ENCODE measurements at regions not wholly inside any gene's neighbourhood (a gene's known extent, or its start where the extent isn't known, plus 50 kb on each side); places are given as distances from the start of the nearest gene placed in this dataset.

- H3K9me3 ChIP-seq (ENCODE audit: control insufficient read depth, low read length), result no peaks in the 10 kb centered on the region
- H3K4me3 ChIP-seq (ENCODE audit: low read length), result no peak overlapping the region
- H3K27ac ChIP-seq (ENCODE audit: low read length), result no peak overlapping the region
- H3K4me1 ChIP-seq (ENCODE audit: control insufficient read depth, insufficient read depth, low read length), result no peaks in the 10 kb centered on the region
- H3K27me3 ChIP-seq (ENCODE audit: control insufficient read depth, insufficient read depth), result no peaks in the 10 kb centered on the region
- intact Hi-C loops (cut with DNase I), result no loop called here
- DNase-seq (no peak), ATAC-seq (no peak)
- WGBS, result 24% methylated on average over 1 of the region's 1 CpG
These were observed 1403.5 kb upstream of the PABPC4L start for GRCh38 chr4:135605076-135605475.

GRCh38 chr4:135604531-135604930 lies 1402.9 kb upstream of the PABPC4L start:
- 81% methylated on average over 1 of the region's 1 CpG for WGBS
- Histone ChIP-seq H3K27ac (ENCODE audit: low read length) (no peak overlapping the region), H3K27me3 (ENCODE audit: control insufficient read depth, insufficient read depth) (no peaks in the 10 kb centered on the region), H3K4me3 (ENCODE audit: low read length) (no peak overlapping the region), H3K4me1 (ENCODE audit: control insufficient read depth, insufficient read depth, low read length) (no peaks in the 10 kb centered on the region), H3K9me3 (ENCODE audit: control insufficient read depth, low read length) (no peaks in the 10 kb centered on the region)
- intact Hi-C loops (cut with DNase I), result no loop called here
- DNase-seq, result no peak
- no peak for ATAC-seq

DNA sequence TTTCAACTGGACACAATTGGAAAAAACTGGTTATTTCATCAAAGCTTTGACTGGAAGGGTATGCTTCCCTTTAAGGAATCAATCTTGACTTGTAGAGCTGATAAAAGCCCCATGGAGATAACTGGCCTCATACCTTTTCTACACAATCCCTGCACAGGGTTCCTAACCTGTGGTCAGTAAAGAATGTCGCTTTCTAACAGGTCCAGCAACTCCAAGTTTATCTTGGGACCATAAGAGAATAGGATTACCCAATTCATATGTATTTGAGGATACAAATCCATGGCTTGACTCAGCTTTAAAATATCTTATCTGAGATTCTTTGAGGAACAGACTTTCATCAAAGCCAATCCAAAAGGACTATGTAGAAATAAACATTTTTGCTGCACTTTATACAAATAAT lies 1399.8 kb upstream of the PABPC4L start:
- H3K4me1 ChIP-seq (ENCODE audit: control insufficient read depth, insufficient read depth, low read length), result no peaks in the 10 kb centered on the region
- H3K27me3 ChIP-seq (ENCODE audit: control insufficient read depth, insufficient read depth), result no peaks in the 10 kb centered on the region
- H3K4me3 ChIP-seq (ENCODE audit: low read length), result no peak overlapping the region
- 68% methylated on average over 1 of the region's 1 CpG for WGBS
- H3K27ac ChIP-seq (ENCODE audit: low read length), result no peak overlapping the region
- intact Hi-C loops (cut with DNase I), result no loop called here
- ATAC-seq (no peak), DNase-seq (no peak)
- H3K9me3 ChIP-seq (ENCODE audit: control insufficient read depth, low read length), result no peaks in the 10 kb centered on the region

- no peaks in the 10 kb centered on the region for H3K9me3 ChIP-seq (ENCODE audit: control insufficient read depth, low read length)
- no peaks in the 10 kb centered on the region for H3K27me3 ChIP-seq (ENCODE audit: control insufficient read depth, insufficient read depth)
- ATAC-seq (no peak), DNase-seq (no peak)
- WGBS, result 32% methylated on average over 1 of the region's 1 CpG
- no peaks in the 10 kb centered on the region for H3K4me1 ChIP-seq (ENCODE audit: control insufficient read depth, insufficient read depth, low read length)
- intact Hi-C loops (cut with DNase I), result no loop called here
- H3K27ac ChIP-seq (ENCODE audit: low read length), result no peak overlapping the region
- H3K4me3 ChIP-seq (ENCODE audit: low read length), result no peak overlapping the region
These were observed 1396.6 kb upstream of the PABPC4L start for GRCh38 chr4:135598151-135598550.

DNA sequence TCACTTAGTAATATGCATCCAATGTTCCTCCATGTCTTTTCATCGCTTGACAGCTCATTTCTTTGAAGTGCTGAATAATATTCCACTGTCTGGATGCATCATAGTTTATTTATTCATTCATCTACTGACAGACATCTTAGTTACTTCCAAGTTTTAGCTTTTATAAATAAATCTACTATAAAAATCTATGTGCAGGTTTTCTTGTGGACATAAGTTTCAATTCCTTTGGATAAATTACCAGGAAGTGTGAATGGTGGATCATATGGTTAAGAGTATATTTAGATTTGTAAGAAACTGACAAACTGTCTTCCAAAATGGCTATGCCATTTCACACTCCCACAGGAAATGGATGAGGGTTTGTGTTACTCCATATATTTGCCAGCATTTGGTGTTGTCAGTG lies 1392.9 kb upstream of the PABPC4L start:
- Histone ChIP-seq H3K4me1 (ENCODE audit: control insufficient read depth, insufficient read depth, low read length) (no peaks in the 10 kb centered on the region), H3K4me3 (ENCODE audit: low read length) (no peak overlapping the region), H3K9me3 (ENCODE audit: control insufficient read depth, low read length) (no peaks in the 10 kb centered on the region), H3K27ac (ENCODE audit: low read length) (no peak overlapping the region), H3K27me3 (ENCODE audit: control insufficient read depth, insufficient read depth) (no peaks in the 10 kb centered on the region)
- ATAC-seq, result no peak
- WGBS, result 70% methylated on average over 1 of the region's 1 CpG
- DNase-seq, result no peak
- intact Hi-C loops (cut with DNase I), result no loop called here

GRCh38 chr4:135575041-135575440 lies 1373.5 kb upstream of the PABPC4L start:
- no peak overlapping the region for H3K27ac ChIP-seq (ENCODE audit: low read length)
- H3K4me1 ChIP-seq (ENCODE audit: control insufficient read depth, insufficient read depth, low read length), result no peaks in the 10 kb centered on the region
- no peak for DNase-seq
- WGBS, result 16% methylated on average over 1 of the region's 1 CpG
- no peak overlapping the region for H3K4me3 ChIP-seq (ENCODE audit: low read length)
- no peaks in the 10 kb centered on the region for H3K27me3 ChIP-seq (ENCODE audit: control insufficient read depth, insufficient read depth)
- ATAC-seq, result no peak
- no peaks in the 10 kb centered on the region for H3K9me3 ChIP-seq (ENCODE audit: control insufficient read depth, low read length)
- intact Hi-C loops (cut with DNase I), result no loop called here

DNA sequence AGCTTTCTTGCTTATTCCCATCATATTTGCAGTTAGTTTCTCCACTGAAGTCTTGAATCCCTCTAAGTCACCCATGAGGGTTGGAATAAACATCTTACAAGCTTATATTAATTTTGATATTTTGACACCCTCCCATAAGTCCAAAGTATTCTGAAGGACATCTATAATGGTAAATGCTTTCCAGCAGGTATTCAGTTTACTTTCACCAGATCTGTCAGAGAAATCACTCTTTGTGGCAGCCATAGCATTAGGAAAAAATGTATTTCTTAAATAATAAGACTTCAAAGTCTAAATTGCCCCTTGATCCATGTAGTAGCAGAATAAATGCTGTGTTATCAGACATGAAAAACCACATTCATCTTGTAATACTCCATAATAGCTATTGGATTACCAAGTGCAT lies 1371.7 kb upstream of the PABPC4L start:
- intact Hi-C loops (cut with DNase I), result no loop called here
- no peak for ATAC-seq
- H3K9me3 ChIP-seq (ENCODE audit: control insufficient read depth, low read length), result no peaks in the 10 kb centered on the region
- no peak for DNase-seq
- no peak overlapping the region for H3K27ac ChIP-seq (ENCODE audit: low read length)
- H3K4me1 ChIP-seq (ENCODE audit: control insufficient read depth, insufficient read depth, low read length), result no peaks in the 10 kb centered on the region
- no peak overlapping the region for H3K4me3 ChIP-seq (ENCODE audit: low read length)
- H3K27me3 ChIP-seq (ENCODE audit: control insufficient read depth, insufficient read depth), result no peaks in the 10 kb centered on the region

DNA sequence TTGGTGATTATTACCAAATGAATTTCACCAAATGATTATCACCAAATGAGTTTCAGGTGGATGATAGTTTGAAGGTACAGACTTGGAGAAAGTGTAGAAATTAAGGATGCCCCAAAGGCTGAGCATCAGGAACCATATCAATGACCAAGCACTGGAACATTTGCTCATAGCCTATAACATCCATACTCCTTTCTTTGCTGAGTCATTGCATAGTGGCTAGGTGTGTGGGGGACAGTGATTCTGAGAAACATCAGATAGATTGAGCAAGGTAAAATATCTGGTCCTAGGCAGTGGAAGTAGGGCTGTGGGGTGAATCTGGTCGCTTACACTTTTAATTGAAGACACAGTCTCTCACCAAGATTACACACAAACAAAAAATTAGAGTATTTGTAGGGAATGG lies 1362.5 kb upstream of the PABPC4L start:
- intact Hi-C loops (cut with DNase I), result no loop called here
- Histone ChIP-seq H3K27ac (ENCODE audit: low read length) (no peak overlapping the region), H3K4me3 (ENCODE audit: low read length) (no peak overlapping the region), H3K9me3 (ENCODE audit: control insufficient read depth, low read length) (no peaks in the 10 kb centered on the region), H3K27me3 (ENCODE audit: control insufficient read depth, insufficient read depth) (no peaks in the 10 kb centered on the region), H3K4me1 (ENCODE audit: control insufficient read depth, insufficient read depth, low read length) (no peaks in the 10 kb centered on the region)
- 60% methylated on average over 1 of the region's 1 CpG for WGBS
- ATAC-seq (no peak), DNase-seq (no peak)

DNA sequence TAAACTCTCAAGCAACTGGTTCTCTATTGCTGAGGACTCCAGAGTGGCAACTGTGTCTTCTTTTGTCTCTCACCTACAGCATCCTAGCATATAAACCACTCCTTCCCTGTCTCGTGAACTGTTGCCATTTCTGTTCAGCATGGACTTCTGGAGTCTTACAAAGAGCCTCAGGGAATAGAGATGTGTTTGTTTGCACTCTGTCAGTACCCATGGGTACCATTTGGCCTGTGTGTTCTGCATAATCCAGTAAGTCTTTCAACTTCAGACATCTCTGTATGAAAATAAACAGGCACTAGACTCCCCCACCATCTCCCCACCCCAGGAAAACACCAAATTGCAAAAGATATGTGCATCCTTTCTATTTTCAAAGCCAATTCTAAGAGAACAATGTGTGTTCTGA lies 1351.6 kb upstream of the PABPC4L start:
- DNase-seq (no peak), ATAC-seq (no peak)
- Histone ChIP-seq H3K4me1 (ENCODE audit: control insufficient read depth, insufficient read depth, low read length) (no peaks in the 10 kb centered on the region), H3K27me3 (ENCODE audit: control insufficient read depth, insufficient read depth) (no peaks in the 10 kb centered on the region), H3K4me3 (ENCODE audit: low read length) (no peak overlapping the region), H3K27ac (ENCODE audit: low read length) (no peak overlapping the region), H3K9me3 (ENCODE audit: control insufficient read depth, low read length) (no peaks in the 10 kb centered on the region)
- intact Hi-C loops (cut with DNase I), result no loop called here
- WGBS, result 44% methylated on average over 1 of the region's 1 CpG

DNA sequence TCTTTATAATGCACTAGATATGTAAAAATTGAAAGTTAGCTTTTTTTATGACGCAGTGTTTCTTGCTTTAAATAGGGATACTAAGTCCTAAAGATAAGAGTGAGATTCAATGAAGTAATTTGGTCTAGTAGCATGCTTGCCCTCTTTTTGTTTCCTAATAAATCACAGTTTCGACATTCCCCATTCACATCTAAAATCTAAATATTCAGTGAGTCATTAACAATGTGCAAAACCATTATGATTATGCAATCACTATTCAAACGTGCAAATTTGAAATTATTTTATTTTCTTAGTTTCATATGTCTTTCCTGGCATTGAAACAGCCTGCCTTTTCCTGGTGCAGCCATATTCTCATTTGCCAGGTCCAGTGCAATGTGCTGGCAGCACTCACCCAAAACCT lies 1350.5 kb upstream of the PABPC4L start:
- WGBS, result 69% methylated on average over 3 of the region's 3 CpGs
- intact Hi-C loops (cut with DNase I), result no loop called here
- no peaks in the 10 kb centered on the region for H3K27me3 ChIP-seq (ENCODE audit: control insufficient read depth, insufficient read depth)

GRCh38 chr4:135548711-135549110 lies 1347.1 kb upstream of the PABPC4L start:
- Histone ChIP-seq H3K27ac (ENCODE audit: low read length) (no peak overlapping the region), H3K4me3 (ENCODE audit: low read length) (no peak overlapping the region), H3K27me3 (ENCODE audit: control insufficient read depth, insufficient read depth) (no peaks in the 10 kb centered on the region), H3K9me3 (ENCODE audit: control insufficient read depth, low read length) (no peaks in the 10 kb centered on the region), H3K4me1 (ENCODE audit: control insufficient read depth, insufficient read depth, low read length) (no peaks in the 10 kb centered on the region)
- WGBS, result 85% methylated on average over 2 of the region's 2 CpGs
- no peak for DNase-seq
- no peak for ATAC-seq
- intact Hi-C loops (cut with DNase I), result no loop called here

More for the DNA sequence above, 1350.5 kb upstream of the PABPC4L start:
- H3K27ac ChIP-seq (ENCODE audit: low read length), result no peak overlapping the region
- no peaks in the 10 kb centered on the region for H3K4me1 ChIP-seq (ENCODE audit: control insufficient read depth, insufficient read depth, low read length)
- DNase-seq (no peak), ATAC-seq (no peak)
- H3K4me3 ChIP-seq (ENCODE audit: low read length), result no peak overlapping the region
- no peaks in the 10 kb centered on the region for H3K9me3 ChIP-seq (ENCODE audit: control insufficient read depth, low read length)

- Histone ChIP-seq H3K4me3 (ENCODE audit: low read length) (no peak overlapping the region), H3K9me3 (ENCODE audit: control insufficient read depth, low read length) (no peaks in the 10 kb centered on the region), H3K27me3 (ENCODE audit: control insufficient read depth, insufficient read depth) (no peaks in the 10 kb centered on the region), H3K4me1 (ENCODE audit: control insufficient read depth, insufficient read depth, low read length) (no peaks in the 10 kb centered on the region), H3K27ac (ENCODE audit: low read length) (no peak overlapping the region)
- 59% methylated on average over 1 of the region's 1 CpG for WGBS
- DNase-seq, result no peak
- no peak for ATAC-seq
- intact Hi-C loops (cut with DNase I), result no loop called here
These were observed 1344.2 kb upstream of the PABPC4L start for GRCh38 chr4:135545616-135546317.

Measured in right cardiac atrium (tissue), 5 donors.